DOHH2 (cell line): ENCODE measurements at regions not wholly inside any gene's neighbourhood (a gene's known extent, or its start where the extent isn't known, plus 50 kb on each side); places are given as distances from the start of the nearest gene placed in this dataset.

ENCODE experiments used
- H3F3A ChIP-seq: fragments of 200-600 bp; sonication (generic), shearing (Covaris generic); 2 replicates; pipeline ENCODE4 v1.6.0; 2016; ENCODE audit warnings: antibody characterized with exemption, mild to moderate bottlenecking; ENCODE audit not compliant: control insufficient read depth, insufficient read depth
- H3K27ac ChIP-seq: fragments of 200-600 bp; sonication (generic); 2 replicates; pipeline ENCODE4 v1.5.1; 2014; ENCODE audit warnings: low read depth, mild to moderate bottlenecking, low read length, moderate library complexity
- H3K27me3 ChIP-seq: fragments of 200-600 bp; sonication (generic); 2 replicates; pipeline ENCODE4 v1.6.1; 2014; ENCODE audit warnings: mild to moderate bottlenecking, low read length, mixed read lengths; ENCODE audit not compliant: control insufficient read depth
- H3K36me3 ChIP-seq: fragments of 200-600 bp; sonication (generic); 2 replicates; pipeline ENCODE4 v1.6.1; 2014; ENCODE audit warnings: mild to moderate bottlenecking, low read length, moderate library complexity, mixed read lengths; ENCODE audit not compliant: control insufficient read depth
- H3K4me1 ChIP-seq: fragments of 200-600 bp; sonication (generic); 2 replicates; pipeline ENCODE4 v1.6.1; 2014; ENCODE audit warnings: mild to moderate bottlenecking, low read length, mixed read lengths; ENCODE audit not compliant: control insufficient read depth
- H3K4me2 ChIP-seq: fragments of 200-600 bp; sonication (generic); 2 replicates; pipeline ENCODE4 v1.6.0; 2014; ENCODE audit warnings: mild to moderate bottlenecking, low read length, moderate library complexity
- H3K4me3 ChIP-seq: fragments of 200-600 bp; sonication (generic); 2 replicates; pipeline ENCODE4 v1.5.1; 2014; ENCODE audit warnings: mild to moderate bottlenecking, low read length, mixed read lengths
- H3K79me2 ChIP-seq: fragments of 200-600 bp; sonication (generic); 2 replicates; pipeline ENCODE4 v1.6.1; 2014; ENCODE audit warnings: mild to moderate bottlenecking, low read length, mixed read lengths; ENCODE audit not compliant: control insufficient read depth
- H3K9me2 ChIP-seq: fragments of 200-600 bp; sonication (generic); replicated peaks from 2 replicates; pipeline ENCODE4 v1.6.1; 2014; ENCODE audit warnings: mild to moderate bottlenecking, low read length, mixed read lengths; ENCODE audit not compliant: control insufficient read depth
- H3K9me3 ChIP-seq: fragments of 200-600 bp; sonication (generic); 2 replicates; pipeline ENCODE4 v1.6.1; 2014; ENCODE audit warnings: antibody characterized with exemption, low read length, mixed read lengths; ENCODE audit not compliant: control insufficient read depth, insufficient read depth
- H4K20me1 ChIP-seq: fragments of 200-600 bp; sonication (generic); 2 replicates; pipeline ENCODE4 v1.6.0; 2014; ENCODE audit warnings: low read depth, mild to moderate bottlenecking, antibody characterized with exemption, low read length, moderate library complexity; ENCODE audit not compliant: control insufficient read depth, insufficient read depth
- EZH2phosphoT487 ChIP-seq: fragments of 200-600 bp; sonication (generic); IDR thresholded peaks from 2 replicates; pipeline ENCODE4 v1.6.1; 2017; ENCODE audit warnings: borderline replicate concordance, mild to moderate bottlenecking, antibody characterized with exemption, low read length, moderate library complexity, mixed read lengths
- TF ChIP-seq, protein P1 (sequence below): fragments of 200-600 bp; sonication (generic); IDR thresholded peaks from one replicate; pipeline ENCODE4 v1.5.1; 2014; ENCODE audit warnings: antibody characterized with exemption, mild to moderate bottlenecking, low read depth, low read length; ENCODE audit not compliant: poor library complexity, severe bottlenecking

DNA sequence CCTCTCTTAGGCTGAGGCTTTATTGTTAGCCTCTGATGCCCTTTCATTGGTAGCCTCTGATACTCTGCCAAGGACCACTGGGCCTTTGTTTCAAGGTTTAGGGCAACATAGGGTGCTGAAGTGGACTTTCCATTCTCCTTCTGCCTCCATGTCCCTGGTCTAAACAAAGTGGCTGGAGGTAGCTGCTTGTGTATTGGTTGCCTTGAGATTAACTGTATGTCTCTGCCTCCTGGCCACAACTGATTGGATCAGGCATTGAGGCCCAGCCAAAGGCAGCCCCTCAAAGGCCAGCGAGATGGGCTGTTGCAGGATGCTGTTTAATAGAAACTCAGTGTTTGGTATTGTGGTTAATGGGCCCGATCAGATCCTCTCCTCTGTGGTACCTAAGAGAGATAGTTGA lies 77.9 kb upstream of the PRR23C start:
- H3K4me1 ChIP-seq: no peaks in the 10 kb centered on the region
- H3K27ac ChIP-seq: no peak overlapping the region
- no peaks in the 10 kb centered on the region for H4K20me1 ChIP-seq
- H3K4me3 ChIP-seq: no peak overlapping the region
- no peak overlapping the region for H3K4me2 ChIP-seq
- H3K9me2 ChIP-seq: no peaks in the 10 kb centered on the region
- H3F3A ChIP-seq: no peaks in the 10 kb centered on the region
- H3K9me3 ChIP-seq: no peaks in the 10 kb centered on the region
- H3K79me2 ChIP-seq: no peaks in the 10 kb centered on the region
- H3K27me3 ChIP-seq: no peaks in the 10 kb centered on the region
- TF ChIP-seq EZH2phosphoT487: no peak
- TF ChIP-seq, protein P1, sequence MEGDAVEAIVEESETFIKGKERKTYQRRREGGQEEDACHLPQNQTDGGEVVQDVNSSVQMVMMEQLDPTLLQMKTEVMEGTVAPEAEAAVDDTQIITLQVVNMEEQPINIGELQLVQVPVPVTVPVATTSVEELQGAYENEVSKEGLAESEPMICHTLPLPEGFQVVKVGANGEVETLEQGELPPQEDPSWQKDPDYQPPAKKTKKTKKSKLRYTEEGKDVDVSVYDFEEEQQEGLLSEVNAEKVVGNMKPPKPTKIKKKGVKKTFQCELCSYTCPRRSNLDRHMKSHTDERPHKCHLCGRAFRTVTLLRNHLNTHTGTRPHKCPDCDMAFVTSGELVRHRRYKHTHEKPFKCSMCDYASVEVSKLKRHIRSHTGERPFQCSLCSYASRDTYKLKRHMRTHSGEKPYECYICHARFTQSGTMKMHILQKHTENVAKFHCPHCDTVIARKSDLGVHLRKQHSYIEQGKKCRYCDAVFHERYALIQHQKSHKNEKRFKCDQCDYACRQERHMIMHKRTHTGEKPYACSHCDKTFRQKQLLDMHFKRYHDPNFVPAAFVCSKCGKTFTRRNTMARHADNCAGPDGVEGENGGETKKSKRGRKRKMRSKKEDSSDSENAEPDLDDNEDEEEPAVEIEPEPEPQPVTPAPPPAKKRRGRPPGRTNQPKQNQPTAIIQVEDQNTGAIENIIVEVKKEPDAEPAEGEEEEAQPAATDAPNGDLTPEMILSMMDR: no peak
- no peaks in the 10 kb centered on the region for H3K36me3 ChIP-seq

DNA sequence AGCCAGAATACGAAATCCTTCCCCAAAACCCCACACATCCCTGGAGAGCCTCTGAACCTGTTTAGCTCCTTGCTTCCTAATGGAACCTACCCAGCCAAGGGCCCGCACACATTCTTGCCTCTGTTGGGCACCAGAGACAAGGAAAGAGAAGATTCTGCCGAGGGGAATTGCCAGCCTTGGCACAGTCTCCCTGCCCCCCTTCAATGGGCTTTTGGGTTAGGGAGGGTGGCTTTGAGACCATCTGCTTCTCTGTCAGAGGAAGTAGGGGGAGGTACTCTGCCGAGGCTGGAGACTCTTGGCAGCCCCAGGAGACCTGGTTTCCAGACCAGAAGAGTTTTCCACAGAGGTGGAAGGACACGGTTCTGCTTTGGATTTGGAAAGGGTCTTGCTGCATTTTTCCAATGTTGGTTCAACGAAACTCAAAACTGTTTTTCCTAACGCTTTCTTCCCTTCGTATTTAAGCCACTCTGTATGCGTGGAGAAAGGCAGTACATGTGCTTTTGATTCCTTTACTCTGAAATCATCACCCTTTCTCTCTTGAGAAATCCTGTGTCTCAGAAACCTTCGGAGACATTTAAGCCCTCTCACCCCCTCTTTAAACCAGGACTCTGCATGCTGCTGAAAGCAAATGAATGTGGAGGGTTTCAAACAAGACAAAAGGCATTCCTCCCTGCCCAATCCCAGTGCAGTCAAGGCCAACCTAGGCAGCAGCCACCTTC lies 78.8 kb upstream of the PRR23C start:
- Histone ChIP-seq H3K27ac (no peak overlapping the region), H3K9me3 (no peaks in the 10 kb centered on the region), H3F3A (no peaks in the 10 kb centered on the region), H3K4me2 (no peak overlapping the region), H3K9me2 (no peaks in the 10 kb centered on the region), H3K4me1 (no peaks in the 10 kb centered on the region), H3K79me2 (no peaks in the 10 kb centered on the region), H3K27me3 (no peaks in the 10 kb centered on the region), H3K4me3 (no peak overlapping the region), H3K36me3 (no peaks in the 10 kb centered on the region), H4K20me1 (no peaks in the 10 kb centered on the region)
- TF ChIP-seq, protein P1: no peak
- no peak for TF ChIP-seq EZH2phosphoT487

DNA sequence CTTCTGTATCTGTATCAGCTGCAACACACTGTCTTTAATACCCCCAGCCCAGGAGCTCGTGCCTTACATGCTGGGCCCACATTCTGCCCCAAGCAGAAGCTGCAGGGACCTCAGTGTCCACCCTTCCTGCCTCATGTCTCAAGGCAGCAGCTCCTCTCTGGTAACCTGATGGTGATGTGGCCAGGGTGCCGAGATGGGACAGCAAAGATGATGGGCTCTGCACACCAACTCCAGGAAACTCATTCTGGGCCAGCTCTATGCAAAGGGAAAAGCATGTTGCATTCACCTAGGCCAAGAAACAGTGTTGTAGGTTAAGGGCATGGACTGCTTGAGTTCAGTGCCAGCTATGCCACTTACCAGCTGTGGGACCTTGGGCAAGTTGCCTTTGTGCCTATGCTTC lies 79.5 kb upstream of the PRR23C start:
- H3K27me3 ChIP-seq: no peaks in the 10 kb centered on the region
- H3K36me3 ChIP-seq: no peaks in the 10 kb centered on the region
- no peak overlapping the region for H3K27ac ChIP-seq
- H3K4me1 ChIP-seq: no peaks in the 10 kb centered on the region
- no peaks in the 10 kb centered on the region for H3K79me2 ChIP-seq
- H3K4me3 ChIP-seq: no peak overlapping the region
- no peaks in the 10 kb centered on the region for H4K20me1 ChIP-seq
- no peaks in the 10 kb centered on the region for H3K9me3 ChIP-seq
- H3K4me2 ChIP-seq: no peak overlapping the region
- H3F3A ChIP-seq: no peaks in the 10 kb centered on the region
- H3K9me2 ChIP-seq: no peaks in the 10 kb centered on the region
- TF ChIP-seq EZH2phosphoT487: no peak
- TF ChIP-seq, protein P1: no peak
